H9 (cell line): ENCODE measurements at regions not wholly inside any gene's neighbourhood (a gene's known extent, or its start where the extent isn't known, plus 50 kb on each side); places are given as distances from the start of the nearest gene placed in this dataset.

Experiments
- DNase-seq: peaks from one replicate; pipeline ENCODE4 v3.0.0-alpha.2; 2017
- H2AFZ ChIP-seq: one replicate; pipeline ENCODE4 v1.6.1; 2013; ENCODE audit warnings: mild to moderate bottlenecking, low read length, control low read depth, moderate library complexity
- H2AK5ac ChIP-seq: 2 replicates; pipeline ENCODE4 v1.6.1; 2013; ENCODE audit warnings: low read length, control low read depth, mixed read lengths; ENCODE audit not compliant: insufficient read length
- H2BK120ac ChIP-seq: one replicate; pipeline ENCODE4 v1.6.1; 2013; ENCODE audit warnings: low read depth, mild to moderate bottlenecking, low read length, control low read depth, inconsistent platforms; ENCODE audit not compliant: poor library complexity, severe bottlenecking
- H2BK12ac ChIP-seq: 2 replicates; pipeline ENCODE4 v1.6.1; 2013; ENCODE audit warnings: low read length, control low read depth, mixed read lengths, low read depth; ENCODE audit not compliant: insufficient read length
- H2BK15ac ChIP-seq: 2 replicates; pipeline ENCODE4 v1.6.1; 2013; ENCODE audit warnings: low read depth, low read length, control low read depth
- H2BK20ac ChIP-seq: one replicate; pipeline ENCODE4 v1.6.1; 2013; ENCODE audit warnings: low read depth, mild to moderate bottlenecking, low read length, control low read depth, inconsistent platforms; ENCODE audit not compliant: poor library complexity, severe bottlenecking
- H2BK5ac ChIP-seq: 2 replicates; pipeline ENCODE4 v1.6.1; 2013; ENCODE audit warnings: low read length, control low read depth, mixed read lengths; ENCODE audit not compliant: insufficient read length
- H3K14ac ChIP-seq: 2 replicates; pipeline ENCODE4 v1.6.1; 2013; ENCODE audit warnings: low read length, control low read depth; ENCODE audit not compliant: insufficient read depth
- H3K18ac ChIP-seq: 2 replicates; pipeline ENCODE4 v1.6.1; 2013; ENCODE audit warnings: low read depth, mild to moderate bottlenecking, mixed read lengths, low read length, control low read depth; ENCODE audit not compliant: insufficient read length
- H3K23ac ChIP-seq: 2 replicates; pipeline ENCODE4 v1.6.1; 2013; ENCODE audit warnings: low read length, control low read depth, mixed read lengths, low read depth; ENCODE audit not compliant: insufficient read length
- H3K23me2 ChIP-seq: 2 replicates; pipeline ENCODE4 v1.6.1; 2013; ENCODE audit warnings: low read depth, mild to moderate bottlenecking, mixed read lengths, low read length, control low read depth; ENCODE audit not compliant: insufficient read length, poor library complexity, severe bottlenecking
- H3K27ac ChIP-seq: 2 replicates; pipeline ENCODE4 v1.5.1; 2013; ENCODE audit warnings: low read length, control low read depth, mixed read lengths, low read depth; ENCODE audit not compliant: insufficient read length
- H3K27me3 ChIP-seq: 2 replicates; pipeline ENCODE4 v1.6.1; 2013; ENCODE audit warnings: low read length, control low read depth, inconsistent platforms; ENCODE audit not compliant: insufficient read depth
- H3K4ac ChIP-seq: 2 replicates; pipeline ENCODE4 v1.6.1; 2013; ENCODE audit warnings: low read depth, mild to moderate bottlenecking, control low read depth, inconsistent platforms, low read length, moderate library complexity
- H3K4me1 ChIP-seq: 2 replicates; pipeline ENCODE4 v1.6.1; 2013; ENCODE audit warnings: low read length, control low read depth, inconsistent platforms; ENCODE audit not compliant: insufficient read depth
- H3K4me2 ChIP-seq: 2 replicates; pipeline ENCODE4 v1.6.1; 2013; ENCODE audit warnings: low read length, control low read depth, mixed read lengths; ENCODE audit not compliant: insufficient read length, insufficient read depth
- H3K56ac ChIP-seq: 2 replicates; pipeline ENCODE4 v1.6.1; 2013; ENCODE audit warnings: low read depth, mild to moderate bottlenecking, mixed read lengths, low read length, control low read depth; ENCODE audit not compliant: insufficient read length
- H3K79me1 ChIP-seq: 2 replicates; pipeline ENCODE4 v1.6.1; 2013; ENCODE audit warnings: low read depth, mild to moderate bottlenecking, moderate library complexity, low read length, control low read depth, inconsistent platforms; ENCODE audit not compliant: insufficient read depth, poor library complexity, severe bottlenecking
- H3K79me2 ChIP-seq: 2 replicates; pipeline ENCODE4 v1.6.1; 2013; ENCODE audit warnings: low read length, control low read depth, inconsistent platforms; ENCODE audit not compliant: insufficient read depth
- H3K9ac ChIP-seq: 2 replicates; pipeline ENCODE4 v1.6.1; 2013; ENCODE audit warnings: low read length, control low read depth, mixed read lengths; ENCODE audit not compliant: insufficient read length; ENCODE audit errors: extremely low read depth
- H3K9me3 ChIP-seq: one replicate; pipeline ENCODE4 v1.6.1; 2013; ENCODE audit warnings: low read depth, low read length, inconsistent platforms; ENCODE audit not compliant: control insufficient read depth
- H3T11ph ChIP-seq: one replicate; pipeline ENCODE4 v1.6.1; 2013; ENCODE audit warnings: mild to moderate bottlenecking, low read length, control low read depth, inconsistent platforms
- H4K20me1 ChIP-seq: one replicate; pipeline ENCODE4 v1.6.1; 2013; ENCODE audit not compliant: control insufficient read depth, insufficient read length, insufficient read depth
- H4K5ac ChIP-seq: 2 replicates; pipeline ENCODE4 v1.6.1; 2013; ENCODE audit warnings: low read depth, mild to moderate bottlenecking, mixed read lengths, low read length, control low read depth; ENCODE audit not compliant: insufficient read length
- H4K8ac ChIP-seq: replicated peaks from 2 replicates; pipeline ENCODE4 v1.6.1; 2013; ENCODE audit warnings: low read length, control low read depth, mixed read lengths, low read depth; ENCODE audit not compliant: insufficient read length
- H4K91ac ChIP-seq: 2 replicates; pipeline ENCODE4 v1.6.1; 2013; ENCODE audit warnings: low read depth, mild to moderate bottlenecking, moderate library complexity, mixed read lengths, low read length, control low read depth; ENCODE audit not compliant: insufficient read length
- H3K27ac Mint-ChIP-seq, 3 experiments: 2 replicates in 2 of 3; 3 replicates in 1 of 3; pipeline ENCODE4 v1.8.0; 2020 to 2021; ENCODE audit warnings: mixed read lengths in 3 of 3, mild to moderate bottlenecking in 1 of 3, moderate library complexity in 1 of 3
- H3K27me3 Mint-ChIP-seq: 2 replicates; pipeline ENCODE4 v1.8.0; 2021; ENCODE audit warnings: low read depth, mild to moderate bottlenecking, moderate library complexity, mixed read lengths
- H3K36me3 Mint-ChIP-seq, 3 experiments: 2 replicates in 2 of 3; 3 replicates in 1 of 3; pipeline ENCODE4 v1.8.0; 2020 to 2021; ENCODE audit warnings: low read depth in 3 of 3, mixed read lengths in 3 of 3; ENCODE audit not compliant: insufficient read depth in 1 of 3
- H3K4me1 Mint-ChIP-seq, 2 experiments: 2 replicates each; pipeline ENCODE4 v1.8.0; 2020; ENCODE audit warnings: mixed read lengths in 2 of 2
- H3K4me3 Mint-ChIP-seq, 2 experiments: 2 replicates in 1 of 2; 3 replicates in 1 of 2; pipeline ENCODE4 v1.8.0; 2020 to 2021; ENCODE audit warnings: mild to moderate bottlenecking in 2 of 2, mixed read lengths in 2 of 2, moderate library complexity in 1 of 2
- H3K9me3 Mint-ChIP-seq, 2 experiments: 2 replicates in 1 of 2; 3 replicates in 1 of 2; pipeline ENCODE4 v1.8.0; 2020; ENCODE audit warnings: mild to moderate bottlenecking in 2 of 2, mixed read lengths in 2 of 2, moderate library complexity in 1 of 2
- CTCF ChIP-seq: fragments of 200-600 bp; sonication (generic); conservative IDR thresholded peaks from 3 replicates; pipeline ENCODE4 v1.8.0; 2021; ENCODE audit warnings: antibody characterized with exemption, mild to moderate bottlenecking
- WGBS: extraction: QIAGEN DNeasy Blood & Tissue Kit; methylation state at CpG from one replicate; pipeline ENCODE4 v1.1.7; 2013; ENCODE audit warnings: missing lambda C conversion rate, low lambda C conversion rate, mixed read lengths; ENCODE audit not compliant: insufficient read length; ENCODE audit errors: extremely low coverage; 5-methylcytosine and 5-hydroxymethylcytosine counted together

GRCh38 chr1:198939286-198939685, 300.4 kb downstream of the PTPRC start:
- Histone ChIP-seq H3K4ac (no peak overlapping the region), H4K91ac (no peak overlapping the region), H3T11ph (no peak overlapping the region), H3K79me1 (no peaks in the 10 kb centered on the region), H3K4me1 (no peaks in the 10 kb centered on the region; the same call in 1 of the 2 replicates), H3K18ac (no peak overlapping the region), H4K20me1 (no peaks in the 10 kb centered on the region), H3K23ac (no peak overlapping the region), H4K5ac (no peak overlapping the region), H2AFZ (no peak overlapping the region), H3K9me3 (no peaks in the 10 kb centered on the region), H4K8ac (no peak overlapping the region), H2BK12ac (no peak overlapping the region), H3K27me3 (no peaks in the 10 kb centered on the region), H3K79me2 (no peaks in the 10 kb centered on the region), H2BK15ac (no peak overlapping the region), H3K23me2 (no peaks in the 10 kb centered on the region), H3K9ac (no peak overlapping the region), H3K27ac (no peak overlapping the region), H3K56ac (no peak overlapping the region), H2BK20ac (no peak overlapping the region), H3K14ac (no peak overlapping the region), H2AK5ac (no peak overlapping the region), H2BK5ac (no peak overlapping the region), H2BK120ac (no peak overlapping the region), H3K4me2 (no peak overlapping the region)
- no peaks in the 10 kb centered on the region; a peak in 1 of 5 replicates for H3K9me3 Mint-ChIP-seq
- no peak for TF ChIP-seq CTCF
- H3K27me3 Mint-ChIP-seq, result no peaks in the 10 kb centered on the region; the same call in 1 of the 2 replicates
- no CpG with 5 or more reads among the region's 3 CpGs for WGBS
- H3K27ac Mint-ChIP-seq, result no peak overlapping the region
- no peak overlapping the region for H3K4me3 Mint-ChIP-seq
- DNase-seq, result no peak
- H3K36me3 Mint-ChIP-seq, result no peaks in the 10 kb centered on the region; a peak in 2 of 7 replicates
- H3K4me1 Mint-ChIP-seq, result peaks cover 4 to 11% of the 10 kb centered on the region in 2 experiments; a peak in 3 of 4 replicates
